Mesothelial cell of epicardium (in vitro differentiated cells): ENCODE measurements at regions not wholly inside any gene's neighbourhood (a gene's known extent, or its start where the extent isn't known, plus 50 kb on each side); places are given as distances from the start of the nearest gene placed in this dataset.
"Not testable (repeated sequence)": the region's sequence is repeated elsewhere in the genome, so short reads cannot be mapped to it uniquely, and the experiment has no call there.

ENCODE experiments used
- DNase-seq, 2 experiments: peaks; one replicate each; pipeline ENCODE4 v3.0.0; 2021; ENCODE audit warnings: low spot score in 2 of 2; ENCODE audit not compliant: unreplicated experiment in 2 of 2
- H3K27ac Mint-ChIP-seq: 2 replicates; pipeline ENCODE4 v1.8.0; 2021; ENCODE audit warnings: mixed read lengths
- H3K27me3 Mint-ChIP-seq: 2 replicates; pipeline ENCODE4 v1.8.0; 2021; ENCODE audit warnings: low read depth, mixed read lengths
- H3K36me3 Mint-ChIP-seq: 2 replicates; pipeline ENCODE4 v1.8.0; 2021; ENCODE audit warnings: mixed read lengths
- H3K4me1 Mint-ChIP-seq: 2 replicates; pipeline ENCODE4 v1.8.0; 2021; ENCODE audit warnings: mixed read lengths
- H3K4me3 Mint-ChIP-seq: 2 replicates; pipeline ENCODE4 v1.8.0; 2021; ENCODE audit warnings: mild to moderate bottlenecking, moderate library complexity, mixed read lengths
- H3K9me3 Mint-ChIP-seq: 2 replicates; pipeline ENCODE4 v1.8.0; 2021; ENCODE audit warnings: mixed read lengths
- CTCF ChIP-seq: fragments of 200-600 bp; sonication (generic); IDR thresholded peaks from one replicate; pipeline ENCODE4 v1.5.0; 2021; ENCODE audit warnings: antibody characterized with exemption; ENCODE audit not compliant: unreplicated experiment

GRCh38 chr5:153361735-153362409 is 128.6 kb upstream of the GRIA1 start:
- peaks cover 10% of the 10 kb centered on the region for H3K27me3 Mint-ChIP-seq
- DNase-seq = no peak
- no peaks in the 10 kb centered on the region for H3K4me1 Mint-ChIP-seq
- no peak overlapping the region for H3K27ac Mint-ChIP-seq
- H3K4me3 Mint-ChIP-seq = no peak overlapping the region
- no peak for TF ChIP-seq CTCF
- no peaks in the 10 kb centered on the region for H3K9me3 Mint-ChIP-seq
- H3K36me3 Mint-ChIP-seq = no peaks in the 10 kb centered on the region

- no peak overlapping the region for H3K27ac Mint-ChIP-seq
- peaks cover 5% of the 10 kb centered on the region for H3K27me3 Mint-ChIP-seq
- TF ChIP-seq CTCF = no peak
- no peaks in the 10 kb centered on the region for H3K4me1 Mint-ChIP-seq
- H3K9me3 Mint-ChIP-seq = no peaks in the 10 kb centered on the region
- no peak overlapping the region for H3K4me3 Mint-ChIP-seq
- no peak for DNase-seq
- no peaks in the 10 kb centered on the region for H3K36me3 Mint-ChIP-seq
Measured at GRCh38 chr5:153365547-153365946, 124.9 kb upstream of the GRIA1 start.

- H3K27ac Mint-ChIP-seq = no peak overlapping the region
Measured at GRCh38 chr5:153367466-153367865, 123.0 kb upstream of the GRIA1 start.

GRCh38 chr5:153372425-153373129 is 117.9 kb upstream of the GRIA1 start:
- Mint-ChIP-seq H3K4me3 (no peak overlapping the region), H3K27ac (no peak overlapping the region)

More at GRCh38 chr5:153367466-153367865, 123.0 kb upstream of the GRIA1 start:
- Mint-ChIP-seq H3K36me3 (no peaks in the 10 kb centered on the region), H3K27me3 (peaks cover 5% of the 10 kb centered on the region), H3K9me3 (no peaks in the 10 kb centered on the region), H3K4me3 (no peak overlapping the region), H3K4me1 (no peaks in the 10 kb centered on the region)
- TF ChIP-seq CTCF = no peak
- DNase-seq = no peak

GRCh38 chr5:153373130-153373498 is 117.4 kb upstream of the GRIA1 start:
- Mint-ChIP-seq H3K36me3 (no peaks in the 10 kb centered on the region), H3K4me3 (no peak overlapping the region), H3K27ac (no peak overlapping the region), H3K4me1 (no peaks in the 10 kb centered on the region), H3K9me3 (peaks cover under 1% of the 10 kb centered on the region), H3K27me3 (peaks cover 24% of the 10 kb centered on the region)
- DNase-seq = no peak
- no peak for TF ChIP-seq CTCF

More at GRCh38 chr5:153372425-153373129, 117.9 kb upstream of the GRIA1 start:
- no peak for DNase-seq
- no peak for TF ChIP-seq CTCF
- Mint-ChIP-seq H3K36me3 (no peaks in the 10 kb centered on the region), H3K27me3 (peaks cover 24% of the 10 kb centered on the region), H3K9me3 (no peaks in the 10 kb centered on the region), H3K4me1 (no peaks in the 10 kb centered on the region)

- H3K27me3 Mint-ChIP-seq, H3K27ac Mint-ChIP-seq, H3K36me3 Mint-ChIP-seq, H3K4me3 Mint-ChIP-seq, H3K4me1 Mint-ChIP-seq, DNase-seq: not testable (repeated sequence)
- H3K9me3 Mint-ChIP-seq = peaks cover 34% of the 10 kb centered on the region
Measured at GRCh38 chr5:153381630-153382029, 108.8 kb upstream of the GRIA1 start.
